Ovary (tissue), 3 donors: ENCODE measurements at regions not wholly inside any gene's neighbourhood (a gene's known extent, or its start where the extent isn't known, plus 50 kb on each side); places are given as distances from the start of the nearest gene placed in this dataset.
"Not testable (repeated sequence)": the region's sequence is repeated elsewhere in the genome, so short reads cannot be mapped to it uniquely, and the experiment has no call there.

ENCODE experiments used
- EP300 ChIP-seq: sonication (generic); formaldehyde crosslinking; IDR thresholded peaks from one replicate; pipeline ENCODE4 v1.6.1; 2017; ENCODE audit warnings: antibody characterized with exemption
- POLR2A ChIP-seq: fragments of 450-650 bp; IDR thresholded peaks from one replicate; pipeline ENCODE4 v1.6.1; 2017; ENCODE audit warnings: antibody characterized with exemption, mild to moderate bottlenecking, moderate library complexity
- TF ChIP-seq, protein P1 (sequence below), 3 donors: fragments of 450-650 bp in 2 of 3; fragments of 200-600 bp in 1 of 3; IDR thresholded peaks; one replicate each; pipeline versions ENCODE4 v1.5.1 to v1.8.0; 2016 to 2022; ENCODE audit warnings: antibody characterized with exemption in 3 of 3, mild to moderate bottlenecking in 1 of 3
- donor health status: DM: no; HTN: no; CAD: no.

DNA sequence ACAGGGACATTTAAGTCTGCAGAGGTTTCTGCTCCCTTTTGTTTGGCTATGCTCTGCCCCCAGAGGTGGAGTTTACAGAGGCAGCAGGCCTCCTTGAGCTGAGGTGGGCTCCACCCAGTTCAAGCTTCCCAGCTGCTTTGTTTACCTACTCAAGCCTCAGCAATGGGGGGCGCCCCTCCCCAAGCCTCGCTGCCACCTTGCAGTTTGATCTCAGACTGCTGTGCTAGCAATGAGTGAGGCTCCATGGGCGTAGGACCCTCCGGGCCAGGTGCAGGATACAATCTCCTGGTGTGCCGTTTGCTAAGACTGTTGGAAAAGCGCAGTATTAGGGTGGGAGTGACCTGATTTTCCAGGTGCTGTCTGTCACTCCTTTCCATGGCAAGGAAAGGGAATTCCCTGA lies 51.1 kb upstream of the CLVS2 start:
- TF ChIP-seq, protein P1, sequence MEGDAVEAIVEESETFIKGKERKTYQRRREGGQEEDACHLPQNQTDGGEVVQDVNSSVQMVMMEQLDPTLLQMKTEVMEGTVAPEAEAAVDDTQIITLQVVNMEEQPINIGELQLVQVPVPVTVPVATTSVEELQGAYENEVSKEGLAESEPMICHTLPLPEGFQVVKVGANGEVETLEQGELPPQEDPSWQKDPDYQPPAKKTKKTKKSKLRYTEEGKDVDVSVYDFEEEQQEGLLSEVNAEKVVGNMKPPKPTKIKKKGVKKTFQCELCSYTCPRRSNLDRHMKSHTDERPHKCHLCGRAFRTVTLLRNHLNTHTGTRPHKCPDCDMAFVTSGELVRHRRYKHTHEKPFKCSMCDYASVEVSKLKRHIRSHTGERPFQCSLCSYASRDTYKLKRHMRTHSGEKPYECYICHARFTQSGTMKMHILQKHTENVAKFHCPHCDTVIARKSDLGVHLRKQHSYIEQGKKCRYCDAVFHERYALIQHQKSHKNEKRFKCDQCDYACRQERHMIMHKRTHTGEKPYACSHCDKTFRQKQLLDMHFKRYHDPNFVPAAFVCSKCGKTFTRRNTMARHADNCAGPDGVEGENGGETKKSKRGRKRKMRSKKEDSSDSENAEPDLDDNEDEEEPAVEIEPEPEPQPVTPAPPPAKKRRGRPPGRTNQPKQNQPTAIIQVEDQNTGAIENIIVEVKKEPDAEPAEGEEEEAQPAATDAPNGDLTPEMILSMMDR (IDR thresholded peaks at IDR 0.05) = not testable (repeated sequence)
- TF ChIP-seq POLR2A, EP300: not testable (repeated sequence)
